Liver (tissue), 3 donors: ENCODE measurements at regions not wholly inside any gene's neighbourhood (a gene's known extent, or its start where the extent isn't known, plus 50 kb on each side); places are given as distances from the start of the nearest gene placed in this dataset.

Experiments
- RAD21 ChIP-seq, 2 donors: IDR thresholded peaks; 2 replicates each; pipeline ENCODE4 v1.6.1; 2016; ENCODE audit warnings: antibody characterized with exemption in 2 of 2, mild to moderate bottlenecking in 2 of 2
- RXRA ChIP-seq, 2 donors: IDR thresholded peaks; 2 replicates each; pipeline ENCODE4 v1.6.1; 2017 to 2018; ENCODE audit warnings: antibody characterized with exemption in 2 of 2, mild to moderate bottlenecking in 1 of 2
- TF ChIP-seq, protein P1 (sequence below): fragments of 150-350 bp; IDR thresholded peaks from 2 replicates; pipeline ENCODE4 v1.5.1; 2017; ENCODE audit warnings: improper control_type of control experiment, low read depth, low read length; ENCODE audit not compliant: missing input control
- TF ChIP-seq, protein P2 (sequence below): IDR thresholded peaks from 2 replicates; pipeline ENCODE4 v1.6.1; 2016; ENCODE audit warnings: antibody characterized with exemption, mild to moderate bottlenecking
- TF ChIP-seq, protein P3 (sequence below): IDR thresholded peaks from 2 replicates; pipeline ENCODE4 v1.6.1; 2016; ENCODE audit warnings: antibody characterized with exemption
- donor health status: healthy.
- donor health status: healthy.

GRCh38 chr12:107618106-107618505 is 67.5 kb upstream of the PWP1 start:
- TF ChIP-seq RXRA (IDR thresholded peaks at IDR 0.05) (no peak), RAD21 (IDR thresholded peaks at IDR 0.05) (no peak)
- TF ChIP-seq, protein P1, sequence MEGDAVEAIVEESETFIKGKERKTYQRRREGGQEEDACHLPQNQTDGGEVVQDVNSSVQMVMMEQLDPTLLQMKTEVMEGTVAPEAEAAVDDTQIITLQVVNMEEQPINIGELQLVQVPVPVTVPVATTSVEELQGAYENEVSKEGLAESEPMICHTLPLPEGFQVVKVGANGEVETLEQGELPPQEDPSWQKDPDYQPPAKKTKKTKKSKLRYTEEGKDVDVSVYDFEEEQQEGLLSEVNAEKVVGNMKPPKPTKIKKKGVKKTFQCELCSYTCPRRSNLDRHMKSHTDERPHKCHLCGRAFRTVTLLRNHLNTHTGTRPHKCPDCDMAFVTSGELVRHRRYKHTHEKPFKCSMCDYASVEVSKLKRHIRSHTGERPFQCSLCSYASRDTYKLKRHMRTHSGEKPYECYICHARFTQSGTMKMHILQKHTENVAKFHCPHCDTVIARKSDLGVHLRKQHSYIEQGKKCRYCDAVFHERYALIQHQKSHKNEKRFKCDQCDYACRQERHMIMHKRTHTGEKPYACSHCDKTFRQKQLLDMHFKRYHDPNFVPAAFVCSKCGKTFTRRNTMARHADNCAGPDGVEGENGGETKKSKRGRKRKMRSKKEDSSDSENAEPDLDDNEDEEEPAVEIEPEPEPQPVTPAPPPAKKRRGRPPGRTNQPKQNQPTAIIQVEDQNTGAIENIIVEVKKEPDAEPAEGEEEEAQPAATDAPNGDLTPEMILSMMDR = no peak
- TF ChIP-seq, protein P2, sequence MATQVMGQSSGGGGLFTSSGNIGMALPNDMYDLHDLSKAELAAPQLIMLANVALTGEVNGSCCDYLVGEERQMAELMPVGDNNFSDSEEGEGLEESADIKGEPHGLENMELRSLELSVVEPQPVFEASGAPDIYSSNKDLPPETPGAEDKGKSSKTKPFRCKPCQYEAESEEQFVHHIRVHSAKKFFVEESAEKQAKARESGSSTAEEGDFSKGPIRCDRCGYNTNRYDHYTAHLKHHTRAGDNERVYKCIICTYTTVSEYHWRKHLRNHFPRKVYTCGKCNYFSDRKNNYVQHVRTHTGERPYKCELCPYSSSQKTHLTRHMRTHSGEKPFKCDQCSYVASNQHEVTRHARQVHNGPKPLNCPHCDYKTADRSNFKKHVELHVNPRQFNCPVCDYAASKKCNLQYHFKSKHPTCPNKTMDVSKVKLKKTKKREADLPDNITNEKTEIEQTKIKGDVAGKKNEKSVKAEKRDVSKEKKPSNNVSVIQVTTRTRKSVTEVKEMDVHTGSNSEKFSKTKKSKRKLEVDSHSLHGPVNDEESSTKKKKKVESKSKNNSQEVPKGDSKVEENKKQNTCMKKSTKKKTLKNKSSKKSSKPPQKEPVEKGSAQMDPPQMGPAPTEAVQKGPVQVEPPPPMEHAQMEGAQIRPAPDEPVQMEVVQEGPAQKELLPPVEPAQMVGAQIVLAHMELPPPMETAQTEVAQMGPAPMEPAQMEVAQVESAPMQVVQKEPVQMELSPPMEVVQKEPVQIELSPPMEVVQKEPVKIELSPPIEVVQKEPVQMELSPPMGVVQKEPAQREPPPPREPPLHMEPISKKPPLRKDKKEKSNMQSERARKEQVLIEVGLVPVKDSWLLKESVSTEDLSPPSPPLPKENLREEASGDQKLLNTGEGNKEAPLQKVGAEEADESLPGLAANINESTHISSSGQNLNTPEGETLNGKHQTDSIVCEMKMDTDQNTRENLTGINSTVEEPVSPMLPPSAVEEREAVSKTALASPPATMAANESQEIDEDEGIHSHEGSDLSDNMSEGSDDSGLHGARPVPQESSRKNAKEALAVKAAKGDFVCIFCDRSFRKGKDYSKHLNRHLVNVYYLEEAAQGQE = no peak
- TF ChIP-seq, protein P3, sequence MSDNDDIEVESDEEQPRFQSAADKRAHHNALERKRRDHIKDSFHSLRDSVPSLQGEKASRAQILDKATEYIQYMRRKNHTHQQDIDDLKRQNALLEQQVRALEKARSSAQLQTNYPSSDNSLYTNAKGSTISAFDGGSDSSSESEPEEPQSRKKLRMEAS = no peak
